ENCODE measurements at regions not wholly inside any gene's neighbourhood (a gene's known extent, or its start where the extent isn't known, plus 50 kb on each side); places are given as distances from the start of the nearest gene placed in this dataset.

DNA sequence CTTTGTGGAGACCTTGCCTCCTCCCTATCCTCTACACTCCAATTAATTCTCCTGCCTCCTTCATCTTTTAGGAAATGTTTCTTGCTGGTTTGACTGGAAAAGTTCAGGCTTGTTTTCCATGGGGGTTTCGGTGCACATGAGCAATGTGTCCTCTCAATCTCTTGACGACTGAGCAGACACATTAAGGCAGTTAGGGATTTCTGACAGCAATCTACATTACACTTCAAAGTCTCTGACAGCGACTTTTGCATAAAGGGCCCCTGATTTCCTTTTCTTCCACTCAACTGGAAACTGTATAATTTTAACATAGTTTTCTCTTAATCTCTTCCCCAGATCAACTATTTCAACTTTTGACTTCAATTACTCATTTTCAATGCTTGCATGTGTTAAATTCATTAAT, 394.0 kb downstream of the MEIS1 start:
- Histone ChIP-seq H3K27ac (ENCODE audit: low read length, poor library complexity, severe bottlenecking) (no peak overlapping the region), H3K4me2 (ENCODE audit: low read length, poor library complexity, severe bottlenecking) (no peak overlapping the region), H3K23ac (ENCODE audit: low read length in 2 of 2) (no peak overlapping the region), H3K27me3 (ENCODE audit: control insufficient read depth in 1 of 2, insufficient read depth in 1 of 2, low read length in 2 of 2) (no peaks in the 10 kb centered on the region), H2AK5ac (ENCODE audit: low read length, severe bottlenecking) (no peak overlapping the region), H2BK5ac (ENCODE audit: low read depth, low read length, poor library complexity, severe bottlenecking) (no peak overlapping the region), H2BK12ac (ENCODE audit: low read length in 2 of 2) (no peak overlapping the region), H3K18ac (ENCODE audit: low read depth in 1 of 2, low read length in 2 of 2) (no peak overlapping the region), H3K79me1 (replicated peaks; ENCODE audit: low read length, poor library complexity, severe bottlenecking) (no peaks in the 10 kb centered on the region), H2BK15ac (ENCODE audit: low read depth, poor library complexity, severe bottlenecking) (no peak overlapping the region), H3K36me3 (ENCODE audit: control insufficient read depth in 1 of 2, insufficient read depth in 2 of 2, low read depth in 1 of 2, low read length in 2 of 2) (no peaks in the 10 kb centered on the region), H4K8ac (ENCODE audit: low read length) (no peak overlapping the region), H2BK120ac (ENCODE audit: low read depth, low read length) (no peak overlapping the region), H3K9ac (ENCODE audit: low read length) (no peak overlapping the region), H3K14ac (ENCODE audit: low read length in 2 of 2) (no peak overlapping the region), H3K4ac (ENCODE audit: low read depth in 1 of 2, low read length in 2 of 2) (no peak overlapping the region), H3K4me3 (ENCODE audit: insufficient read depth in 1 of 2, low read depth in 1 of 2, low read length in 2 of 2) (no peak overlapping the region), H4K91ac (ENCODE audit: low read length) (no peak overlapping the region), H3K4me1 (ENCODE audit: control insufficient read depth, insufficient read depth, low read depth, low read length) (no peaks in the 10 kb centered on the region), H3K9me3 (ENCODE audit: control insufficient read depth, low read length) (no peaks in the 10 kb centered on the region), H2AFZ (ENCODE audit: low read depth, low read length) (no peak overlapping the region)
- no peak for DNase-seq
- WGBS: 69% methylated on average over 3 of the region's 3 CpGs

DNA sequence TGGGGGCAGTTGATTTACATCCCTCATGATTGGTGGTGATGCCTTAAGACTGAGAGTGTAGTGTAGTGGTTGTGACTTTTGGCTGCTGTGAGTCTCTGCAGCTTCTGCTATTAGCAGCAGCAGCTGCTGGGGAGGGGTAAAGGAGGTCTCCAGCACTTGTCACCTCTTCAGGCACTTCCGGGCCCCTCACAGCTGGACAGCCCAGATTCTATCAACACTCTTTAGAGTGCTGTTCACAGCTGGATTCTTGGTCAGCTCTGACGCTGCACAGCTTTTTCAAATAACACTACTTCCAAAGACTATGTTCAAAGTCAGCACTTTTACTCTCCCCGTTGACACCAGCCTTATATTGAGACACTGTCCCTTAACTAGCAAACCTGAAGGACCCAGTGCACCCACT, 396.0 kb downstream of the MEIS1 start:
- H2BK5ac ChIP-seq (ENCODE audit: low read depth, low read length, poor library complexity, severe bottlenecking): no peak overlapping the region
- no peak overlapping the region for H3K18ac ChIP-seq (ENCODE audit: low read depth in 1 of 2, low read length in 2 of 2)
- H3K4me2 ChIP-seq (ENCODE audit: low read length, poor library complexity, severe bottlenecking): no peak overlapping the region
- H3K9ac ChIP-seq (ENCODE audit: low read length): no peak overlapping the region
- no peak overlapping the region for H2BK12ac ChIP-seq (ENCODE audit: low read length in 2 of 2)
- H3K27me3 ChIP-seq (ENCODE audit: control insufficient read depth in 1 of 2, insufficient read depth in 1 of 2, low read length in 2 of 2): no peaks in the 10 kb centered on the region
- peak overlapping the region; percentile 46 for H2AFZ ChIP-seq (ENCODE audit: low read depth, low read length)
- 24% methylated on average over 3 of the region's 3 CpGs for WGBS
- peak overlapping the region; percentile 16 for H2BK15ac ChIP-seq (ENCODE audit: low read depth, poor library complexity, severe bottlenecking)
- H3K27ac ChIP-seq (ENCODE audit: low read length, poor library complexity, severe bottlenecking): no peak overlapping the region
- no peak overlapping the region for H3K4ac ChIP-seq (ENCODE audit: low read depth in 1 of 2, low read length in 2 of 2)
- no peaks in the 10 kb centered on the region for H3K79me1 ChIP-seq (replicated peaks; ENCODE audit: low read length, poor library complexity, severe bottlenecking)
- H2AK5ac ChIP-seq (ENCODE audit: low read length, severe bottlenecking): no peak overlapping the region
- H3K23ac ChIP-seq (ENCODE audit: low read length in 2 of 2): no peak overlapping the region
- H2BK120ac ChIP-seq (ENCODE audit: low read depth, low read length): no peak overlapping the region
- no peaks in the 10 kb centered on the region for H3K9me3 ChIP-seq (ENCODE audit: control insufficient read depth, low read length)
- H3K36me3 ChIP-seq (ENCODE audit: control insufficient read depth in 1 of 2, insufficient read depth in 2 of 2, low read depth in 1 of 2, low read length in 2 of 2): no peaks in the 10 kb centered on the region
- H4K91ac ChIP-seq (ENCODE audit: low read length): no peak overlapping the region
- H3K14ac ChIP-seq (ENCODE audit: low read length in 2 of 2): no peak overlapping the region
- no peak overlapping the region for H3K4me3 ChIP-seq (ENCODE audit: insufficient read depth in 1 of 2, low read depth in 1 of 2, low read length in 2 of 2)
- DNase-seq: no peak
- no peaks in the 10 kb centered on the region for H3K4me1 ChIP-seq (ENCODE audit: control insufficient read depth, insufficient read depth, low read depth, low read length)
- H4K8ac ChIP-seq (ENCODE audit: low read length): no peak overlapping the region

DNA sequence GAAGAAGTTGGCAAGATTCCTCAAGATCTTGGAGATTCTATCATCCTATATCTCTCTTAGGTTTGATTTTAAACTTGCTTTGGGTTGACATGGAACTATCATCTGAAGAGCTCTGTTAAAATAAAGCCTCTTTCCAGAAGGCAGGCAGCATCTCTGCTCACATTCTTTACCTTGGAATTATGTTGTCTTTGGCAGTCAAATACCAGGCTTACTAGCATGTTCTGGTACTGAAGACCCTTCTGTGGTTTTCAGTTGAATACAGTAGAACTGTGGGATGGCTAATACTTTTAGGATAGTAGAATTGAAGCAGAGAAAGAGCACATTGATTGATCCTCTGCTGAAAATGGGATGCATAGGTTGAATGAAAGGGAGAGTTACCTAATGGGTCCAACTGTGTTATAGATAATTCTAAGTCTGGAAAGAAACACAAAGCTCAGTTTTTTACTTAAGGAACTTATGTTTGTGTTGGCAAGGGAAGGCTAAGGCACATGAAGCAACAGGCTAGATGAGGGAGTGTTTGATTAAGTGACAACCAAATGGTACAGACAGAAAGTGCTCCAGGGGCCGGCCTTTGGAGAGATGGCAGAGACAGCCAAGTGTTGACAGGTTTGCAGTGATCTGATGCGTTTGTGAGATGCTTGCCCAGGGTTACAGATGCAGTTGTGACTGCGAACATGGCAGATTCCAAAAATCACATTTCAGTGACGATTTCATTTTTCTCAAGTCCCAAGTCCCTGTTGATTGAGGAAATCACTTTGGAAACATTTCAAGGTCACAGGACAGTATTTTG, 397.9 kb downstream of the MEIS1 start:
- peak overlapping the region in 1 of 2 experiments; percentile 35 for H3K4ac ChIP-seq (ENCODE audit: low read depth in 1 of 2, low read length in 2 of 2)
- no peak overlapping the region for H3K4me3 ChIP-seq (ENCODE audit: insufficient read depth in 1 of 2, low read depth in 1 of 2, low read length in 2 of 2)
- H2BK15ac ChIP-seq (ENCODE audit: low read depth, poor library complexity, severe bottlenecking): no peak overlapping the region
- H2BK12ac ChIP-seq (ENCODE audit: low read length in 2 of 2): peak overlapping the region in 1 of 2 experiments; percentile 62
- no peak overlapping the region for H4K8ac ChIP-seq (ENCODE audit: low read length)
- H3K27me3 ChIP-seq (ENCODE audit: control insufficient read depth in 1 of 2, insufficient read depth in 1 of 2, low read length in 2 of 2): no peaks in the 10 kb centered on the region
- no peaks in the 10 kb centered on the region for H3K4me1 ChIP-seq (ENCODE audit: control insufficient read depth, insufficient read depth, low read depth, low read length)
- no peaks in the 10 kb centered on the region for H3K36me3 ChIP-seq (ENCODE audit: control insufficient read depth in 1 of 2, insufficient read depth in 2 of 2, low read depth in 1 of 2, low read length in 2 of 2)
- no peak overlapping the region for H3K27ac ChIP-seq (ENCODE audit: low read length, poor library complexity, severe bottlenecking)
- H2BK5ac ChIP-seq (ENCODE audit: low read depth, low read length, poor library complexity, severe bottlenecking): no peak overlapping the region
- no peak overlapping the region for H2AK5ac ChIP-seq (ENCODE audit: low read length, severe bottlenecking)
- no peak overlapping the region for H3K14ac ChIP-seq (ENCODE audit: low read length in 2 of 2)
- no peak for DNase-seq
- no peak overlapping the region for H3K23ac ChIP-seq (ENCODE audit: low read length in 2 of 2)
- H2AFZ ChIP-seq (ENCODE audit: low read depth, low read length): no peak overlapping the region
- WGBS: 86% methylated on average over 4 of the region's 4 CpGs
- no peaks in the 10 kb centered on the region for H3K79me1 ChIP-seq (replicated peaks; ENCODE audit: low read length, poor library complexity, severe bottlenecking)
- H4K91ac ChIP-seq (ENCODE audit: low read length): no peak overlapping the region
- no peak overlapping the region for H3K4me2 ChIP-seq (ENCODE audit: low read length, poor library complexity, severe bottlenecking)
- no peaks in the 10 kb centered on the region for H3K9me3 ChIP-seq (ENCODE audit: control insufficient read depth, low read length)
- no peak overlapping the region for H3K9ac ChIP-seq (ENCODE audit: low read length)
- no peak overlapping the region for H2BK120ac ChIP-seq (ENCODE audit: low read depth, low read length)
- H3K18ac ChIP-seq (ENCODE audit: low read depth in 1 of 2, low read length in 2 of 2): peak overlapping the region in 1 of 2 experiments; percentile 3

DNA sequence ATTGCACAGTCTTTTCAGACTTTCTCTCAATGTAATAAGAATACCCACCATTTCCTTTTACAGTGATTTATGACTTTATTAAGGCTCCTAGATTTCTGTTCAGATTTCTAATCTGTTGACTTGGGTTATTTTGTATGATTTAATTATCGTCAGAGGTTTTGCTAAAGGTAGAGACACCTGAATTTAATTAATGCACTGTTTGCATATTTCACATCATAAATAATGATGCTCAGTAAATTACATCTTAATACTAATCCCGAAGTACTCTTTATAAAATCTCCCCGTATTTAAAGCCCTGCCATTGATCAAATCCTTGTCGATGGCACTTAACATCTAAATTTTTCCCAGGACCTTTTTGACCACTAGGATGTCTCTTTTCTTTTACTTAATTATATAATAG, 399.9 kb downstream of the MEIS1 start:
- Histone ChIP-seq H2BK120ac (ENCODE audit: low read depth, low read length) (no peak overlapping the region), H3K4ac (ENCODE audit: low read depth in 1 of 2, low read length in 2 of 2) (no peak overlapping the region), H4K8ac (ENCODE audit: low read length) (no peak overlapping the region), H3K18ac (ENCODE audit: low read depth in 1 of 2, low read length in 2 of 2) (no peak overlapping the region), H3K4me1 (ENCODE audit: control insufficient read depth, insufficient read depth, low read depth, low read length) (peaks cover 1% of the 10 kb centered on the region), H2BK5ac (ENCODE audit: low read depth, low read length, poor library complexity, severe bottlenecking) (no peak overlapping the region), H2AFZ (ENCODE audit: low read depth, low read length) (no peak overlapping the region), H3K14ac (ENCODE audit: low read length in 2 of 2) (no peak overlapping the region), H3K9me3 (ENCODE audit: control insufficient read depth, low read length) (no peaks in the 10 kb centered on the region), H3K4me2 (ENCODE audit: low read length, poor library complexity, severe bottlenecking) (no peak overlapping the region), H3K4me3 (ENCODE audit: insufficient read depth in 1 of 2, low read depth in 1 of 2, low read length in 2 of 2) (no peak overlapping the region), H3K23ac (ENCODE audit: low read length in 2 of 2) (no peak overlapping the region), H2BK15ac (ENCODE audit: low read depth, poor library complexity, severe bottlenecking) (no peak overlapping the region), H4K91ac (ENCODE audit: low read length) (no peak overlapping the region), H2BK12ac (ENCODE audit: low read length in 2 of 2) (no peak overlapping the region), H2AK5ac (ENCODE audit: low read length, severe bottlenecking) (no peak overlapping the region), H3K79me1 (replicated peaks; ENCODE audit: low read length, poor library complexity, severe bottlenecking) (no peaks in the 10 kb centered on the region), H3K36me3 (ENCODE audit: control insufficient read depth in 1 of 2, insufficient read depth in 2 of 2, low read depth in 1 of 2, low read length in 2 of 2) (no peaks in the 10 kb centered on the region), H3K9ac (ENCODE audit: low read length) (no peak overlapping the region), H3K27ac (ENCODE audit: low read length, poor library complexity, severe bottlenecking) (no peak overlapping the region), H3K27me3 (ENCODE audit: control insufficient read depth in 1 of 2, insufficient read depth in 1 of 2, low read length in 2 of 2) (no peaks in the 10 kb centered on the region)
- DNase-seq: no peak
- 82% methylated on average over 2 of the region's 4 CpGs for WGBS

All from mesenchymal stem cell (in vitro differentiated cells and primary cell).